ENCODE measurements at regions not wholly inside any gene's neighbourhood (a gene's known extent, or its start where the extent isn't known, plus 50 kb on each side); places are given as distances from the start of the nearest gene placed in this dataset.
A peak's percentile ranks its signal among the peaks of the same experiment; 100 is the strongest.

GRCh38 chr17:77426676-77427386 is 286.1 kb downstream of the SEC14L1 start:
- 53% methylated on average over 11 of the region's 11 CpGs for WGBS (ENCODE audit: insufficient coverage, low coverage, missing lambda C conversion rate)
- DNase-seq (ENCODE audit: extremely low read depth in 1 of 4, low spot score in 3 of 4), result peak in 2 of 4 experiments; percentile 47 to 53
- Histone ChIP-seq H3K27ac (ENCODE audit: extremely low read depth, low read depth, low read length) (peak overlapping the region; percentile 38; the same call in 1 of the 3 replicates), H3K9me3 (replicated peaks; ENCODE audit: control insufficient read depth, insufficient read depth, low read depth, low read length) (no peaks in the 10 kb centered on the region), H4K20me1 (replicated peaks; ENCODE audit: control insufficient read depth, insufficient read depth, low read length) (peaks cover 64% of the 10 kb centered on the region), H3K36me3 (ENCODE audit: control insufficient read depth, insufficient read depth, low read length) (peaks cover 5% of the 10 kb centered on the region; the same call in 1 of the 3 replicates), H3K4me1 (replicated peaks in 1 of 2; ENCODE audit: control insufficient read depth in 2 of 2, insufficient read depth in 2 of 2, low read length in 2 of 2) (peaks cover 37 to 76% of the 10 kb centered on the region in 2 experiments), H3K4me3 (no peak overlapping the region), H3K9ac (ENCODE audit: insufficient read depth in 1 of 2, low read depth in 2 of 2, low read length in 2 of 2) (0 out of 4 replicates have a peak overlapping the region, but pooled peaks of 1 of the 2 experiments have one; percentile 10), H2AFZ (ENCODE audit: low read depth, low read length) (no peak overlapping the region), H3K79me2 (ENCODE audit: control insufficient read depth, insufficient read depth, low read length) (peaks cover 48% of the 10 kb centered on the region), H3K9me1 (ENCODE audit: control insufficient read depth, insufficient read depth, low read length) (peaks cover 3% of the 10 kb centered on the region), H3K4me2 (ENCODE audit: insufficient read depth, low read length) (peak overlapping the region; percentile 6), H3K27me3 (ENCODE audit: control insufficient read depth in 2 of 2, insufficient read depth in 2 of 2, low read length in 2 of 2) (no peaks in the 10 kb centered on the region)
- intact Hi-C loops (cut with micrococcal nuclease) (loop anchor here (5.0 kb wide), 2 partner anchors 55 to 95 kb away; no protein-coding TSS in a partner anchor), in situ Hi-C loops (cut with MboI) (loop anchor here (5.0 kb wide), 1 partner anchor 65 kb away; no protein-coding TSS in a partner anchor)
- ChIA-PET CTCF (ENCODE audit: low intra/inter-chr PET ratio) (no interaction called here), POLR2A (interaction anchor here (0.6 to 2.0 kb wide), 5 partner anchors 14 to 137 kb away, joined by 3 to 5 read pairs (median 3); no protein-coding TSS in a partner anchor)
- FAIRE-seq, result no peak
- peak; percentile 3; the same call in 1 of the 3 replicates for ATAC-seq
- BruUV-seq (replicated peaks), result no TSS peak
- TF ChIP-seq BCOR (IDR thresholded peaks at IDR 0.05) (peak; percentile 97), ZNF324 (CRISPR knock-in tag; IDR thresholded peaks at IDR 0.05) (no peak), POLR2H (tag; IDR thresholded peaks at IDR 0.05; ENCODE audit: low read depth) (no peak), ZNF584 (CRISPR knock-in tag; IDR thresholded peaks at IDR 0.05; ENCODE audit: low read depth) (no peak), MTA2 (IDR thresholded peaks at IDR 0.05; ENCODE audit: low read depth) (peak; percentile 56; the same call in 1 of the 2 replicates), NR1H2 (CRISPR knock-in tag; IDR thresholded peaks at IDR 0.05) (no peak), NCOA4 (IDR thresholded peaks at IDR 0.05; ENCODE audit: partially characterized antibody) (no peak), LARP7 (IDR thresholded peaks at IDR 0.05) (no peak), SMC3 (conservative IDR thresholded peaks at IDR 0.05; ENCODE audit: insufficient read depth, low read depth, low read length) (no peak), ASH1L (IDR thresholded peaks at IDR 0.05; ENCODE audit: borderline replicate concordance, low read depth, partially characterized antibody) (no peak), ELK3 (CRISPR knock-in tag; IDR thresholded peaks at IDR 0.05) (no peak), THRB (CRISPR knock-in tag; conservative IDR thresholded peaks at IDR 0.05) (no peak), BCL6 (CRISPR knock-in tag; IDR thresholded peaks at IDR 0.05) (no peak), EP300 (IDR thresholded peaks at IDR 0.05; ENCODE audit: low read length) (peak; percentile 18; the same call in 1 of the 2 replicates), ZNF830 (CRISPR knock-in tag; IDR thresholded peaks at IDR 0.05) (no peak)
- TF ChIP-seq, protein P1, sequence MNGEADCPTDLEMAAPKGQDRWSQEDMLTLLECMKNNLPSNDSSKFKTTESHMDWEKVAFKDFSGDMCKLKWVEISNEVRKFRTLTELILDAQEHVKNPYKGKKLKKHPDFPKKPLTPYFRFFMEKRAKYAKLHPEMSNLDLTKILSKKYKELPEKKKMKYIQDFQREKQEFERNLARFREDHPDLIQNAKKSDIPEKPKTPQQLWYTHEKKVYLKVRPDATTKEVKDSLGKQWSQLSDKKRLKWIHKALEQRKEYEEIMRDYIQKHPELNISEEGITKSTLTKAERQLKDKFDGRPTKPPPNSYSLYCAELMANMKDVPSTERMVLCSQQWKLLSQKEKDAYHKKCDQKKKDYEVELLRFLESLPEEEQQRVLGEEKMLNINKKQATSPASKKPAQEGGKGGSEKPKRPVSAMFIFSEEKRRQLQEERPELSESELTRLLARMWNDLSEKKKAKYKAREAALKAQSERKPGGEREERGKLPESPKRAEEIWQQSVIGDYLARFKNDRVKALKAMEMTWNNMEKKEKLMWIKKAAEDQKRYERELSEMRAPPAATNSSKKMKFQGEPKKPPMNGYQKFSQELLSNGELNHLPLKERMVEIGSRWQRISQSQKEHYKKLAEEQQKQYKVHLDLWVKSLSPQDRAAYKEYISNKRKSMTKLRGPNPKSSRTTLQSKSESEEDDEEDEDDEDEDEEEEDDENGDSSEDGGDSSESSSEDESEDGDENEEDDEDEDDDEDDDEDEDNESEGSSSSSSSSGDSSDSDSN (IDR thresholded peaks at IDR 0.05; ENCODE audit: borderline replicate concordance in 1 of 2, low read depth in 2 of 2, low read length in 2 of 2), result no peak
